ENCODE measurements at regions not wholly inside any gene's neighbourhood (a gene's known extent, or its start where the extent isn't known, plus 50 kb on each side); places are given as distances from the start of the nearest gene placed in this dataset.

- TF ChIP-seq POLR2A (IDR thresholded peaks at IDR 0.05) (no peak), POLR2AphosphoS5 (IDR thresholded peaks at IDR 0.05; ENCODE audit: insufficient read depth in 1 of 2, low read depth in 1 of 2) (no peak), CTCF (IDR thresholded peaks at IDR 0.05) (no peak)
- no peak overlapping the region for H3K27ac ChIP-seq
- intact Hi-C loops (cut with DNase I), result no loop called here
- H3K36me3 ChIP-seq, result no peaks in the 10 kb centered on the region
- no peak for DNase-seq (ENCODE audit: extremely low spot score in 2 of 2)
- H3K4me3 ChIP-seq, result no peak overlapping the region
- H3K27me3 ChIP-seq, result no peaks in the 10 kb centered on the region
- no peaks in the 10 kb centered on the region for H3K4me1 ChIP-seq
- H3K9me3 ChIP-seq, result no peaks in the 10 kb centered on the region
Observed at GRCh38 chr11:115843111-115843510, 338.9 kb upstream of the CADM1 start.

- H3K27ac ChIP-seq, result no peak overlapping the region
- DNase-seq (ENCODE audit: extremely low spot score in 2 of 2), result no peak
- H3K4me1 ChIP-seq, result no peaks in the 10 kb centered on the region
- no peaks in the 10 kb centered on the region for H3K27me3 ChIP-seq
- H3K4me3 ChIP-seq, result no peak overlapping the region
- H3K36me3 ChIP-seq, result no peaks in the 10 kb centered on the region
- peaks cover 8% of the 10 kb centered on the region for H3K9me3 ChIP-seq
- intact Hi-C loops (cut with DNase I), result no loop called here
- no peak for TF ChIP-seq POLR2A (IDR thresholded peaks at IDR 0.05)
- TF ChIP-seq POLR2AphosphoS5 (IDR thresholded peaks at IDR 0.05; ENCODE audit: insufficient read depth in 1 of 2, low read depth in 1 of 2), result no peak
- TF ChIP-seq CTCF (IDR thresholded peaks at IDR 0.05), result no peak
Observed at GRCh38 chr11:115820026-115820425, 315.8 kb upstream of the CADM1 start.

GRCh38 chr11:115819014-115819413, 314.8 kb upstream of the CADM1 start:
- no peaks in the 10 kb centered on the region for H3K27me3 ChIP-seq
- H3K9me3 ChIP-seq, result peaks cover 8% of the 10 kb centered on the region
- H3K4me1 ChIP-seq, result no peaks in the 10 kb centered on the region
- no peak overlapping the region for H3K4me3 ChIP-seq
- TF ChIP-seq POLR2A (IDR thresholded peaks at IDR 0.05), result no peak
- TF ChIP-seq POLR2AphosphoS5 (IDR thresholded peaks at IDR 0.05; ENCODE audit: insufficient read depth in 1 of 2, low read depth in 1 of 2), result no peak
- TF ChIP-seq CTCF (IDR thresholded peaks at IDR 0.05), result no peak
- DNase-seq (ENCODE audit: extremely low spot score in 2 of 2), result no peak
- intact Hi-C loops (cut with DNase I), result no loop called here
- H3K36me3 ChIP-seq, result no peaks in the 10 kb centered on the region
- no peak overlapping the region for H3K27ac ChIP-seq

- peak in 1 of 2 donors; percentile 67 for DNase-seq (ENCODE audit: extremely low spot score in 2 of 2)
- intact Hi-C loops (cut with DNase I), result no loop called here
- H3K27me3 ChIP-seq, result no peaks in the 10 kb centered on the region
- TF ChIP-seq POLR2AphosphoS5 (IDR thresholded peaks at IDR 0.05; ENCODE audit: insufficient read depth in 1 of 2, low read depth in 1 of 2), result no peak
- TF ChIP-seq POLR2A (IDR thresholded peaks at IDR 0.05), result no peak
- no peak for TF ChIP-seq CTCF (IDR thresholded peaks at IDR 0.05)
- H3K9me3 ChIP-seq, result peaks cover 8% of the 10 kb centered on the region
- no peaks in the 10 kb centered on the region for H3K4me1 ChIP-seq
- no peak overlapping the region for H3K4me3 ChIP-seq
- H3K27ac ChIP-seq, result no peak overlapping the region
- H3K36me3 ChIP-seq, result no peaks in the 10 kb centered on the region
Observed at GRCh38 chr11:115817844-115818468, 313.7 kb upstream of the CADM1 start.

GRCh38 chr11:115808351-115808940, 304.2 kb upstream of the CADM1 start:
- no peak overlapping the region for H3K4me3 ChIP-seq
- no peak overlapping the region for H3K27ac ChIP-seq
- intact Hi-C loops (cut with DNase I), result no loop called here
- peaks cover 12% of the 10 kb centered on the region for H3K9me3 ChIP-seq
- DNase-seq (ENCODE audit: extremely low spot score in 2 of 2), result no peak
- H3K27me3 ChIP-seq, result no peaks in the 10 kb centered on the region
- TF ChIP-seq CTCF (IDR thresholded peaks at IDR 0.05) (no peak), POLR2AphosphoS5 (IDR thresholded peaks at IDR 0.05; ENCODE audit: insufficient read depth in 1 of 2, low read depth in 1 of 2) (no peak), POLR2A (IDR thresholded peaks at IDR 0.05) (no peak)
- no peaks in the 10 kb centered on the region for H3K36me3 ChIP-seq
- H3K4me1 ChIP-seq, result no peaks in the 10 kb centered on the region
